K562 (cell line): ENCODE measurements at regions not wholly inside any gene's neighbourhood (a gene's known extent, or its start where the extent isn't known, plus 50 kb on each side); places are given as distances from the start of the nearest gene placed in this dataset.

Source experiments
- ATAC-seq: fragments of 200-7000 bp; cut with Tn5 transposase; 3 replicates; pipeline ENCODE4 v1.9.1; 2020; ENCODE audit warnings: moderate library complexity
- BruUV-seq: library from RNA; stranded (reverse); fragments of 400-500 nt; replicated peaks from 2 replicates; lab custom pipeline; 2021; lab: Mats Ljungman, UMichigan
- CTCF ChIA-PET: fragments of 300-600 bp; formaldehyde crosslinking; extraction: SDS; loops from one replicate; lab custom pipeline; 2021; ENCODE audit warnings: low intra/inter-chr PET ratio; lab: Yijun Ruan, JAX
- POLR2A ChIA-PET: fragments of 300-600, 350-650 bp; sonication (Branson Sonifier 250); formaldehyde crosslinking; extraction: SDS; loops from one replicate; lab custom pipeline; 2021; ENCODE audit warnings: antibody characterized with exemption, inconsistent platforms; lab: Yijun Ruan, JAX
- DNase-seq, 4 experiments: peaks; one replicate each; pipeline versions ENCODE4 v3.0.0 to v3.0.0-alpha.2; 2011 to 2018; ENCODE audit warnings: low spot score in 3 of 4, mixed read lengths in 3 of 4; ENCODE audit errors: extremely low read depth in 1 of 4
- FAIRE-seq: peaks from 2 replicates; lab custom pipeline; 2011; peaks lifted over from hg19 to GRCh38; lab: Jason Lieb, UNC
- H2AFZ ChIP-seq: 2 replicates; pipeline ENCODE4 v1.6.0; 2011; ENCODE audit warnings: low read depth, low read length, control low read depth, inconsistent platforms
- H3K27ac ChIP-seq: fragments of 200-600 bp; 3 replicates; pipeline ENCODE4 v1.8.0; 2011; ENCODE audit warnings: low read depth, mild to moderate bottlenecking, control low read depth, inconsistent platforms, low read length, moderate library complexity, mixed read lengths; ENCODE audit errors: extremely low read depth
- H3K27me3 ChIP-seq, 2 experiments: fragments of 300-600 bp in 1 of 2; 2 replicates in 1 of 2; 3 replicates in 1 of 2; pipeline versions ENCODE4 v1.6.0 to v1.8.0; 2011; ENCODE audit warnings: inconsistent platforms in 2 of 2, low read length in 2 of 2, mild to moderate bottlenecking in 1 of 2, mixed read lengths in 1 of 2, moderate library complexity in 1 of 2; ENCODE audit not compliant: control insufficient read depth in 2 of 2, insufficient read depth in 2 of 2
- H3K36me3 ChIP-seq: fragments of 300-600 bp; 3 replicates; pipeline ENCODE4 v1.8.0; 2011; ENCODE audit warnings: mild to moderate bottlenecking, low read length, inconsistent platforms; ENCODE audit not compliant: control insufficient read depth, insufficient read depth
- H3K4me1 ChIP-seq, 2 experiments: fragments of 200-600 bp in 1 of 2; replicated peaks in 1 of 2; 2 replicates in 1 of 2; 3 replicates in 1 of 2; pipeline versions ENCODE4 v1.5.1 to v1.8.0; 2011; ENCODE audit warnings: inconsistent platforms in 2 of 2, low read length in 2 of 2, mild to moderate bottlenecking in 1 of 2, mixed read lengths in 1 of 2, moderate library complexity in 1 of 2; ENCODE audit not compliant: control insufficient read depth in 2 of 2, insufficient read depth in 2 of 2
- H3K4me2 ChIP-seq: 2 replicates; pipeline ENCODE4 v1.6.1; 2011; ENCODE audit warnings: low read length, control low read depth, inconsistent platforms, mixed read lengths; ENCODE audit not compliant: insufficient read depth
- H3K4me3 ChIP-seq: fragments of 200-600 bp; sonication (generic), shearing (Covaris generic); 2 replicates; pipeline ENCODE4 v1.5.1; 2016; ENCODE audit warnings: control low read depth, inconsistent platforms
- H3K79me2 ChIP-seq: fragments of 200-600 bp; 3 replicates; pipeline ENCODE4 v1.8.0; 2011; ENCODE audit warnings: low read length, inconsistent platforms; ENCODE audit not compliant: control insufficient read depth, insufficient read depth
- H3K9ac ChIP-seq, 2 experiments: 2 replicates each; pipeline versions ENCODE4 v1.6.0 to v1.6.1; 2011; ENCODE audit warnings: low read depth in 2 of 2, low read length in 2 of 2, control low read depth in 1 of 2, inconsistent platforms in 1 of 2, mild to moderate bottlenecking in 1 of 2, mixed read lengths in 1 of 2; ENCODE audit not compliant: insufficient read depth in 1 of 2
- H3K9me1 ChIP-seq: one replicate; pipeline ENCODE4 v1.6.0; 2011; ENCODE audit warnings: inconsistent platforms, mild to moderate bottlenecking, low read length, moderate library complexity; ENCODE audit not compliant: control insufficient read depth, insufficient read depth
- H3K9me3 ChIP-seq: replicated peaks from 2 replicates; pipeline ENCODE4 v1.5.1; 2011; ENCODE audit warnings: low read depth, low read length, inconsistent platforms; ENCODE audit not compliant: control insufficient read depth, insufficient read depth
- H4K20me1 ChIP-seq: replicated peaks from 2 replicates; pipeline ENCODE4 v1.6.1; 2011; ENCODE audit warnings: low read length, inconsistent platforms, mixed read lengths; ENCODE audit not compliant: control insufficient read depth, insufficient read depth
- AFF4 ChIP-seq: sonication (generic); formaldehyde crosslinking; IDR thresholded peaks from 2 replicates; pipeline ENCODE4 v1.8.0; 2023; ENCODE audit warnings: mild to moderate bottlenecking, missing genetic modification reagents
- CREB5 ChIP-seq: fragments of 250-450 bp; sonication (Bioruptor Pico); IDR thresholded peaks from 2 replicates; pipeline ENCODE4 v1.5.0; 2020; ENCODE audit warnings: mild to moderate bottlenecking
- FOXJ2 ChIP-seq: fragments of 200-800 bp; sonication (Bioruptor generic); IDR thresholded peaks from 2 replicates; pipeline ENCODE4 v1.6.1; 2016; ENCODE audit warnings: missing genetic modification characterization, missing compliant biosample characterization
- HMG20A ChIP-seq: fragments of 450-650 bp; formaldehyde crosslinking; conservative IDR thresholded peaks from 2 replicates; pipeline ENCODE4 v1.4.0; 2020; ENCODE audit warnings: mild to moderate bottlenecking, mixed read lengths
- IFI16 ChIP-seq: fragments of 250-450 bp; sonication (Bioruptor Pico); IDR thresholded peaks from 2 replicates; pipeline ENCODE4 v2.1.2; 2022; ENCODE audit warnings: mild to moderate bottlenecking, inconsistent platforms
- KAT8 ChIP-seq: fragments of 450-650 bp; IDR thresholded peaks from 2 replicates; pipeline ENCODE4 v1.6.1; 2016; ENCODE audit warnings: low read depth, mild to moderate bottlenecking
- KDM5B ChIP-seq: fragments of 200-600 bp; sonication (generic); IDR thresholded peaks from 2 replicates; pipeline ENCODE4 v1.6.1; 2012; ENCODE audit warnings: low read depth, mild to moderate bottlenecking, moderate library complexity, low read length, control low read depth, inconsistent platforms; ENCODE audit not compliant: insufficient replicate concordance
- KLF10 ChIP-seq: fragments of 250-450 bp; sonication (Bioruptor Pico); IDR thresholded peaks from 2 replicates; pipeline ENCODE4 v1.6.1; 2021; ENCODE audit warnings: matching md5 sums
- NFIC ChIP-seq: fragments of 450-650 bp; IDR thresholded peaks from 2 replicates; pipeline ENCODE4 v1.6.1; 2017; ENCODE audit warnings: mild to moderate bottlenecking, inconsistent platforms
- RBM15 ChIP-seq: fragments of 200-400 bp; formaldehyde crosslinking; IDR thresholded peaks from 2 replicates; pipeline ENCODE4 v1.6.1; 2018; ENCODE audit warnings: mild to moderate bottlenecking, low read length, moderate library complexity; ENCODE audit not compliant: insufficient read depth
- SAFB2 ChIP-seq: fragments of 200-400 bp; formaldehyde crosslinking; IDR thresholded peaks from 2 replicates; pipeline ENCODE4 v1.6.1; 2018; ENCODE audit warnings: borderline replicate concordance, low read length, low read depth, moderate library complexity; ENCODE audit not compliant: severe bottlenecking
- SRSF1 ChIP-seq: fragments of 200-400 bp; formaldehyde crosslinking; IDR thresholded peaks from 2 replicates; pipeline ENCODE4 v1.6.1; 2017; ENCODE audit warnings: mild to moderate bottlenecking, low read depth, low read length, moderate library complexity
- SRSF9 ChIP-seq: fragments of 200-400 bp; formaldehyde crosslinking; IDR thresholded peaks from 2 replicates; pipeline ENCODE4 v1.6.1; 2017; ENCODE audit warnings: low read depth, low read length, borderline replicate concordance
- TBP ChIP-seq: optimal IDR thresholded peaks from 2 replicates; pipeline ENCODE3; 2011; ENCODE audit warnings: low read depth, low read length, improper control_type of control experiment
- TCFL5 ChIP-seq: fragments of 250-450 bp; sonication (Bioruptor Pico); conservative IDR thresholded peaks from 2 replicates; pipeline ENCODE4 v1.6.1; 2021; ENCODE audit warnings: mild to moderate bottlenecking, moderate library complexity, matching md5 sums
- THRAP3 ChIP-seq: fragments of 450-650 bp; IDR thresholded peaks from 2 replicates; pipeline ENCODE4 v1.6.1; 2016; ENCODE audit warnings: mild to moderate bottlenecking, inconsistent platforms, borderline replicate concordance
- ZFP36 ChIP-seq: fragments of 150-350 bp; IDR thresholded peaks from 2 replicates; pipeline ENCODE4 v1.6.1; 2018; ENCODE audit warnings: low read length, low read depth; ENCODE audit not compliant: partially characterized antibody
- ZFX ChIP-seq: sonication (generic); formaldehyde crosslinking; IDR thresholded peaks from 2 replicates; pipeline ENCODE4 v1.8.0; 2022; ENCODE audit warnings: mild to moderate bottlenecking, missing genetic modification reagents, moderate library complexity
- ZKSCAN8 ChIP-seq: fragments of 200-800 bp; sonication (Bioruptor generic); IDR thresholded peaks from 2 replicates; pipeline ENCODE4 v1.6.1; 2016; ENCODE audit warnings: missing genetic modification characterization, missing compliant biosample characterization
- ZNF507 ChIP-seq: conservative IDR thresholded peaks from 2 replicates; pipeline ENCODE4 v1.6.1; 2017; ENCODE audit warnings: missing genetic modification characterization, missing compliant biosample characterization
- ZNF778 ChIP-seq: fragments of 450-650 bp; formaldehyde crosslinking; IDR thresholded peaks from 2 replicates; pipeline ENCODE4 v1.4.0; 2020; ENCODE audit warnings: mild to moderate bottlenecking, moderate library complexity
- WGBS: fragments of 100-300 bp; shearing (Covaris generic); methylation state at CpG from one replicate; pipeline ENCODE4 v1.1.6; 2016; ENCODE audit warnings: low coverage, mixed read lengths; ENCODE audit not compliant: insufficient coverage; ENCODE audit errors: missing lambda C conversion rate; 5-methylcytosine and 5-hydroxymethylcytosine counted together
- in situ Hi-C: fragments of 300-500 bp; cut with MboI; formaldehyde crosslinking; loops from 4 replicates; pipeline ENCODE4 v1.15.0; 2018; ENCODE audit warnings: inconsistent platforms, mixed read lengths
- intact Hi-C: fragments of 100-400 bp; cut with micrococcal nuclease; formaldehyde crosslinking; loops from 2 replicates; pipeline ENCODE4 v1.14.2; 2022

DNA sequence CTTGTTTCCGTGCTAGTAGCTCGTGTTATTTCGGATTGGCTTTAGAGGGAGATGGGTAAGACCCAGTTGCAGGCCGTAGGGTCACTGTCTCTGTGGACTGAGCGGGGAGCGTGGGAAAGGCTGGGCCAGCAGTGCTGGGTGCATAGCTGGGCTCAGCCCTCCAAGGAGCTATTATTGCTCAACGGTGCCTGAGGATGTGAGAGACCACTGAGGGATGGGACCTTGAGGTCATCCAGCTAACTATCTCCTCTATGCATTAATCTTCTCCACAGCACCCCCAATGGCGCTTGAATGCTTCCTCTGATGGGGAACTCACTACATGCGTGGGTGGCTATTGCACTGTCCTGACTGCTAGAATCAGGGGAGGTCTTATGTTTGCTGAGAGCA, 126.1 kb upstream of the FOXF1 start:
- Histone ChIP-seq H3K4me3 (no peak overlapping the region), H3K9me3 (no peaks in the 10 kb centered on the region), H3K9me1 (no peaks in the 10 kb centered on the region), H3K27ac (no peak overlapping the region), H3K79me2 (no peaks in the 10 kb centered on the region), H3K4me1 (peaks cover 0 to 4% of the 10 kb centered on the region in 2 experiments; a peak in 1 of 5 replicates), H2AFZ (0 out of 2 replicates have a peak overlapping the region, but pooled peaks have one; percentile 45), H4K20me1 (no peaks in the 10 kb centered on the region), H3K27me3 (peaks cover 9 to 59% of the 10 kb centered on the region in 2 experiments; a peak in 4 of 5 replicates), H3K9ac (no peak overlapping the region), H3K36me3 (no peaks in the 10 kb centered on the region), H3K4me2 (no peak overlapping the region)
- BruUV-seq = no TSS peak
- whole genome bisulfite sequencing = 7% methylated on average over 9 of the region's 9 CpGs
- POLR2A ChIA-PET = interaction anchor here (0.6 kb wide), 1 partner anchor 8 kb away, joined by 3 read pairs; no protein-coding TSS in a partner anchor
- ATAC-seq (no peak), DNase-seq (no peak), FAIRE-seq (no peak)
- CTCF ChIA-PET = no interaction called here
- intact Hi-C loops = no loop called here
- in situ Hi-C loops = no loop called here
- TF ChIP-seq SAFB2 = no peak
- TF ChIP-seq ZFX = no peak
- TF ChIP-seq TCFL5 (CRISPR knock-in tag) = no peak
- TF ChIP-seq ZNF507 = no peak
- no peak for TF ChIP-seq IFI16 (CRISPR knock-in tag)
- TF ChIP-seq SRSF1 = no peak
- no peak for TF ChIP-seq HMG20A (CRISPR knock-in tag)
- no peak for TF ChIP-seq SRSF9
- TF ChIP-seq CREB5 (CRISPR knock-in tag) = no peak
- TF ChIP-seq FOXJ2 = no peak
- TF ChIP-seq THRAP3 = no peak
- TF ChIP-seq KDM5B = no peak
- no peak for TF ChIP-seq TBP
- no peak for TF ChIP-seq KLF10 (CRISPR knock-in tag)
- no peak for TF ChIP-seq ZKSCAN8 (CRISPR knock-in tag)
- no peak for TF ChIP-seq RBM15
- no peak for TF ChIP-seq AFF4 (CRISPR knock-in tag)
- peak; percentile 32 for TF ChIP-seq ZFP36
- TF ChIP-seq NFIC = no peak
- TF ChIP-seq ZNF778 = no peak
- no peak for TF ChIP-seq KAT8
